IPS DF 6.9 (cell line): ENCODE measurements at regions not wholly inside any gene's neighbourhood (a gene's known extent, or its start where the extent isn't known, plus 50 kb on each side); places are given as distances from the start of the nearest gene placed in this dataset.

Experiments used
- DNase-seq: peaks from one replicate; pipeline ENCODE4 v3.0.0-alpha.2; 2013; ENCODE audit warnings: low read depth, low spot score
- H3K27ac ChIP-seq: one replicate; pipeline ENCODE4 v1.5.1; 2013; ENCODE audit warnings: low read length, control low read depth
- H3K27me3 ChIP-seq: 2 replicates; pipeline ENCODE4 v1.6.1; 2013; ENCODE audit warnings: mild to moderate bottlenecking, low read length; ENCODE audit not compliant: control insufficient read depth, insufficient read depth
- H3K36me3 ChIP-seq: 2 replicates; pipeline ENCODE4 v1.6.1; 2013; ENCODE audit warnings: low read length; ENCODE audit not compliant: control insufficient read depth, insufficient read depth
- H3K4me1 ChIP-seq: 2 replicates; pipeline ENCODE4 v1.6.1; 2013; ENCODE audit warnings: low read length; ENCODE audit not compliant: control insufficient read depth, insufficient read depth
- H3K4me3 ChIP-seq: 2 replicates; pipeline ENCODE4 v1.5.1; 2013; ENCODE audit warnings: mild to moderate bottlenecking, low read length
- H3K9me3 ChIP-seq: 2 replicates; pipeline ENCODE4 v1.6.1; 2013; ENCODE audit warnings: low read length, inconsistent platforms; ENCODE audit not compliant: control insufficient read depth, insufficient read depth
- WGBS: extraction: QIAGEN DNeasy Blood & Tissue Kit; methylation state at CpG from one replicate; pipeline ENCODE4 v1.1.7; 2013; ENCODE audit warnings: mixed read lengths, missing lambda C conversion rate; ENCODE audit not compliant: insufficient read length, insufficient coverage; 5-methylcytosine and 5-hydroxymethylcytosine counted together

DNA sequence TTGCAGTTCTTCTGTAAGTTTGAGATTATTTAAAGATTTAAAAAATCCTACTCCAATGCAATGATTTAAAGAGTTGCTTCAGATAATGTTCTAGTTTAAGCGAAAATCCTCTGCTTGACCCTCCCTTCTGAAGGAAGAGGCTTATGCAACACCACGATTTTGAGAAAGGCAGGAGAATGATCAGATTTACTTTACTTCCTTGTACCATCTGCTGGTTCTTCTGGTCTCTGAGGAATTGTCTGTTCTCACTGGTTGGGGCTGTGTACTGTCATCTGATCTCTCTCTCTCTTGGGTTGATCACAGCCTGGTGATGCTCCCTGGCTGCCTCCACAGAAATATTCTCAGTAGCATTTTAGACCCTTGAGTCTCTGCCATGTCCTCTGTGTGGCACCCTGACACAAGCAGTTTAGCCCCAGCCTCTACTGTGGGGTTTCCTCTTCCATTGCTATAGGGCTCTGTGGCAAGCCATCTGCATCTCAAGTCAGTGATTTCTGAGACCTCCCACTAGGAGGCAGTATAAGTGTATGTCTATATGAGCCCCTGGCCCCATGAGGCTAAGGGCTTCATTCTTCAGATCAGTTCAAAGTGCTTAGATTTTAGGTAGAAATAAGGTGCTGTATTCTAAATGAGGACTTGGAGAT lies 50.8 kb upstream of the PLAAT1 start:
- peak; percentile 77 for DNase-seq
- no CpG with 5 or more reads among the region's 2 CpGs for WGBS
- Histone ChIP-seq H3K4me1 (no peaks in the 10 kb centered on the region), H3K27me3 (no peaks in the 10 kb centered on the region), H3K9me3 (no peaks in the 10 kb centered on the region), H3K4me3 (no peak overlapping the region), H3K36me3 (no peaks in the 10 kb centered on the region), H3K27ac (no peak overlapping the region)
